DMS 273 (cell line): ENCODE measurements at regions not wholly inside any gene's neighbourhood (a gene's known extent, or its start where the extent isn't known, plus 50 kb on each side); places are given as distances from the start of the nearest gene placed in this dataset.
"Not testable (repeated sequence)": the region's sequence is repeated elsewhere in the genome, so short reads cannot be mapped to it uniquely, and the experiment has no call there.

ENCODE experiments used
- DNase-seq: peaks from one replicate; lab custom pipeline; 2025; ENCODE audit not compliant: unreplicated experiment; lab: John Stamatoyannopoulos, UW

DNA sequence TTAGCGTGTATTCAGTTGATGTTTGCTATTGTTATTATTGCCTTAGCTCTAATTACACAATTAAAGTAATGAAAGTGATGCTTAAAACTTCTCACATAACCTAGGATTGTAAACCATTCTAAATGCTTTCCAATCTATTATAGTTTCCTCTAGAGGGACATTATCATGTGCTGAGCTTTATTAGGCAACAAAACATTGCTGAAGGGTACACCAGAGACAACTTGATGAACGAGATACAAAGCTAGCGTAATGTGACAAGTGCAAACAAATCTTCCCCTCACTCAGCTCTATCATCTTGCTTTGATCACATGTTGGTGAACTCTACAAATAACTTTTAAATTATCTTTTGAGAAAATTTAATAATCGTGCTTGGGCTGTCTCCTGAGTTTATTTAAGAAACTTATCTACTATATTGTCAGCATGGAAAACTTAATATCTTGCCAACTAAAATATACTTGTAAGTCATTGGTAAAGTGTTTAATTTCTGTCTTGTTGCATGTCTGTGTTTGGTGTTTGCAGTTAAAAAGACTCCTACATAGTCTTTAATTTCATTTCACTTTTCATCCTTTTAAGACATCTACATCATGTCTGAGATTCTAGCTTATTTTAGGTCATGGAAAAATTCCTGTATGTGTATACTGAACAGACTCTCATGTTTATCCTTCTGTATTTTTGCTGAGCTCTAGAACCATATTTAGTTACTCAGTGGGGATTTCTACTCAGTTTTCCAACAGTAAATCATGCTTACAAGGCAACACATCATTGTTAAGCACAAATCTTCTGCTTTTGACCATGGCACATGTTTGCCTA lies 104.2 kb upstream of the ADAMTS5 start:
- DNase-seq: no peak

DNA sequence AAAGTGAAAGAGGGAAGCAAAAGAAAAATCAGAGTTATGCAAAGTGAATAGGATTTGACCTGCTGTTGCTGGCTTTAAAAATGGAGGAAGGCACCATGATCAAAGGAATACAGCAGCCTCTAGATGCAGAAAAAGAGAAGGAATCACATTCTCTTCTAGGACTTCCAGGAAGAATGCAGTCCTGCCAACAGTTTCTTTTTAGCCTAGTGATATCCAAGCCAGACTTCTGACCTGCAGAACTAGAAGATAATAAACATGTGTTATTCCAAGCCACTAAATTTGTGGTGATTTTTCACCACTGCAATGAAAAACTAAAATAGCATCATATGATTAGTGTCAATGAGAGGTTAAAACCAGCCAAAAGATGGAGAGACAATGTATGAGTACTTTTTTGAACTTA lies 101.9 kb upstream of the ADAMTS5 start:
- no peak for DNase-seq

DNA sequence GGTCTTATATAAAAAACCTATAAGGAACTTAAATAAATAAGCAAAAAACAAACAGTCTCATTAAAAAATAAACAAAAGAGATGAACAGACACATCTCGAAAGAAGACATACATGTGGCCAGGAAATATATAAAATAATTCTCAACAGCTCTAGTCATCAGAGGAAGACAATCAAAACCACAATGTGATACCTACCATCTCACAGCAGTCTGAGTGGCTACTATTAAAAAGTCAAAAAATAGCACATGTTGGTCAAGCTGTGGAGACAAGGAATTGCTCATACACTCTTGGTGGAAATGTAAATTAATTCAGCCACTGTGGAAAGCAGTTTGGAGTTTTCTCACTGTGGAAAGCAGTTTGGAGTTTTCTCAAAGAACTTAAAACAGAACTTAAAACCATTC lies 100.3 kb upstream of the ADAMTS5 start:
- DNase-seq: no peak

DNA sequence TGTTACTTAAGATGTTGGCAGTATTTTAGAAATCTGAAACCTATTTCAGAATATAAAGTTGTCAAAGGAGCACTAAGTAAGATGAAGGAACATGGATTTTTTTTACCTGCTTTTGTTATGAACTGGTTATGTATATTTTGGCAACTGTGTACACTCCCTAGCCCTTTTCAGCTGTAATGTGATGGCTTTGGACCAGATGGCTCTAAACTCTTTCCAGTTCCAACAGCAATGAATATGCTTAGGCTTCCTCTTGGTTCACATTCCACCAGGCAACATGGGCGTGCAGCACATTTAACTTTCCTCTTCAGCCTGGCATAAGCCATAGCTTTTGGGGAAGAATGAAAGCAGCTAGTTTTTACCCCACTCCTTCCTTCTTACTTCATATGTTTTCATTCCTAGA lies 95.6 kb upstream of the ADAMTS5 start:
- DNase-seq: no peak

DNA sequence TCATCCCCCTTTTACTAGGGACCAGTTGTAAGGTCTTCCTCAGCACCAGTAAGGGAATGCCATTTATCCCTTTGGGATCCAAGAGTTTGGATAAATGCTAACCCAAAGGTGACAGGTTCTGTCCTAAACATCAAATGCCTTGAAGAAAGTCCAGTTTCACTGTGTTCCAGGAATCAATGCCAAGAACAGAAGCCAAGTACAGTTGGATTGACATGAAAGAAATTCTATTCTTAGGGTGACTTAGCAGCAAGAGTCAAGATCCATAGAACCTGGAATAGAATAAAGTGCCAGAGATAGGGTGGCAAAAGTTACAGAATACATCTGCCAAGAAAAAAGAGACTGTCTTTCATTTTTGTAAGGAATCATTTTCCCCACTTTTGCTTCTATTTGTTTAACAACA lies 94.9 kb upstream of the ADAMTS5 start:
- no peak for DNase-seq

DNA sequence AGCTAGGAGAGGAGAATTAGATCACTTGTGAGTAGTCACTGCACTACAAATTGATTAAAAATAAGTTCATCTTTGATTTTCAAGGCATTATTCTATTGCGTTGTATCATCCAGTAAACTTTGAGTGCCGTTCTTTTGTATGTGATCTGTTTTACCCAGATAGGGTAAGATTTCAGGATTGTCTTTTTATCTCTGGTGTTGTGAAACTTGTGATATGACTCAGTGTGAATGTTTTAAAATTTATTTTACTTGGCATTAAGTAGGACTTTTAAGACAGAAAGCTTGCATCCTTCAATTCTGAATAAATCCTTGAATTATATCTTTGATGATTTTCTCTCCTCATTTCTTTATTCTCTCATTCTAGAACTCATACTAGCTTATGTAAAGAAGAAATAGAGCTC lies 93.3 kb upstream of the ADAMTS5 start:
- no peak for DNase-seq

DNA sequence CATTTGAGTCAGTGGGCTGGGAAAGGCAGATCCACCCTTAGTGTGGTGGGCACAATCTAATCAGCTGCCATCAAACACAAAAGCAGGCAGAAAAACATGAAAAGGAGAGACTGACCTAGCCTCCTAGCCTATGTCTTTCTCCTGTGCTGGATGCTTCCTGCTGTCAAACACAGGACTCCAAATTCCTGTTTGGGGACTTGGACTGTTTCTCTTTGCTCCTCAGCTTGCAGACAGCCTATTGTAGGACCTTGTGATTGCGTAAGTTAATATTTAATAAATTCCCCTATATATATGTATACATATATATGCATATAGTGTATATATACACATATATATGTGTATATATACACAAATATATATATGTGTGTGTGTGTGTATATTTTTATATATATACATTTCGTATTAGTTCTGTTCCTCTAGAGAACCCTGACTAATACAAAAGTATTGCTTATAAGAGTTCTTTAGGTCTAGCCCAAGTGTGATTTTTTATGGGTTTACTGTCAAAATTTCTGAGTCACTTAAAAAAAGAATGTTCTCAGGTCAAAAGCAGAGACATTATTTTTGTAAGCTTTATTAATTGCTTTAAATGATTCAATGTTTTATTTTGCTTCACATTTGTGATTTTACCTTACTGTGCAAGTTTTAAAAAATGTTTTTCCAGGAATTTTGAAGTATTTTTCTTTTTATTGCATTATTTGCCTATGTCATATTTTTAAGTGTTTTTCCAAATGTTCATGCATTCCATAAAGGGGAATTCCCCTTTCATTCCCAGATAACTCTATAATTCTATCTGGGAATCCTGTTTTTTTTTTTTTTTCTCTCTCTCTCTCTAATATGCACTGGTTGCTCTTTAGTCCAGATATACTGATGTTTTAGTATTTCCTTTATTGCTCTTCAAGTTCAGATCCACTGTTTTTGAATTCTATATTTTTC lies 92.1 kb upstream of the ADAMTS5 start:
- no peak for DNase-seq

DNA sequence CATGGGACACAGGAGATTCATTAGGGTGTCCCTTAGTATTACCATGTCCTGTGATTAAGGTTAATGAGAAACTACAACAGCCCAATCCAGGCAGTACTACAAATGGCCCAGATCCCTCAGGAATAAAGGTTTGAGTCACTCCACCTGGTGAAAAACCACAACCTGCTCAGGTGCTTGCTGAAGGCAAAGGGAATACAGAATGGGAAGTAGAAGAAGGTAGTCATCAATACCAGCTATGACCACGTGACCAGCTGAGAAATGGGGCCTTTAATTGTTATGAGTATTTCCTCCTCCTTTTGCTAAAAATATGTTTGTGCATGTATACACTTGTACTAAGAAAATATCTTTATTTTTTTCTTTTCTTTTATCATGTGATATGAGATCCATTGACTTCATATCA lies 91.1 kb upstream of the ADAMTS5 start:
- no peak for DNase-seq

DNA sequence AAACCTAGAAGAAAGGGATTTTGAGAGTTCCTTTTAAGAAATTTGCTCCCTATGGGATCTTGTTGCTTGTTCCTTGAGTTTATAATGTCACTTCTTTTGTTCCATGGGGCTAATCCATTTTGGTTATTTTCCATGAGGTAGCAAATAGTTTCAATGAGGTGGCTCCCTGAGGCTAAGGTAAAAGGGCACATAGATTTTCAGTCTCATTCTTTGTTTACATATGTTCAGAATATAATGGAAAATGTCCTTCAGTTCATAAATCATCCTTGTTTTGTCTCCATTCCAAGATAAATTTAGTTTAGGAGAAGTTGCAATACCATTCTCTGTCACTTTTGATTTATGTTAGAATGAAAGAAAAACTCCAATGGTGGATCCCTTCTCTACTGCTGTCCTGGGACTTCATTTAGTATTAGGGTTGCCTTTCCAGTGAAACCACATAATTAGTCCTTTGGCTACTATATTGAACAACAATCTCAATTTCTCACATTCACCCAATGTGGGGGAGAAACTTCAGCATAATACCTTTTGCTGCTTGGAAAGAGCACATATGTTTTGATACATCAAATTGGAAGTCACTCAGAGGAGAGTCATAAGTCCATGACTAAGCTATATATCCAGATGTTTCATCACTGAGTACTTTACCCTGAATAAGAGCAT lies 80.9 kb upstream of the ADAMTS5 start:
- DNase-seq: no peak

DNA sequence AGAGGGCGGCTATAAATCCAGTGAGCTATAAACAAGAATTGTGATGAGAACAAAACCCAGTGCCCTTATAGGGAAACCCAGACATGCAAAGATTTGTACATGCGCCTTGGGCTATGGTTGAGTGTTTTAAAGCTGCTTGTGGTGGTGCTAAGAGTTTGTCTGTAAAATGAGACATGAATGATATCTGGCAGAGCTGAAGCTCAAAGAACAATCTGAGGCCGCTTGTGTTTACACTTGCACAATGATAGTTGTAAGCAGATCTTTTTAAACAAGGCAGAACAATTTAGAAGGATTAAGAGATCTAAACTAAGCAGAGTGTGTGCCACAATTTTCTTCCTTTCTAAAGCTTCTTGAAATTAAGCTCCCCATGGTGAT lies 80.4 kb upstream of the ADAMTS5 start:
- DNase-seq: no peak

DNA sequence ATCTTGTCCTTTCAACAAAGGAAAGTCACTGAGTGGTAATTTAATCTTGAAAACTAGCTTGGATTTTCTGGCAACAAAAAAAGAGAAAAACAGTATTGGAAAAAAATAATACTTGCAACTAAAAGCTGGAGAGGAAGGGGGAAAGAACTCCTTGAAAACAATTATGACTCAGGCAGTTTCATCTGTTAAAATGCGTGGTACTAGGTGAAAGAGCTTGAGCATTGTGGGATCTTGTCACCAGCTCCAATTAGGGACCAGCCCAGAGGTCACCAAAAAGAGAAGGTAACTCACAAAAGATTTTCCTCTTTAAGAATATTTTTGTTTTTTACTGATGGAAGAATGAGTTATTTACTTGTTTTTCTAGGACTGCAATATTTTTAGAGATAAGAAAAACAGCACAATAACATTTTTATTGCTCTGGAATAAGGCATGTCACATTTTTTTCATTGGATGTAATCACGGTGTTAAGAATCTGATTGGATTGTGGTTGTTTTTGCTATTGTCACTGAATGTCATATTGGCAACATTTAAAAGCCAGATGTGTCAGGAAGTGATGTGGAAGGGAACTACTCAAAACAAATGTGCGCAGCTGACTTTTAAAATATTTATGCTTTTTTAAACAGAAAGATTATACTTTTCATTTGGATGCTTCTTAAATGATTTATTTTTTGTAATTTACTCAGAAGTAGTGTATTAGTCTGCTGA lies 78.5 kb upstream of the ADAMTS5 start:
- no peak for DNase-seq

DNA sequence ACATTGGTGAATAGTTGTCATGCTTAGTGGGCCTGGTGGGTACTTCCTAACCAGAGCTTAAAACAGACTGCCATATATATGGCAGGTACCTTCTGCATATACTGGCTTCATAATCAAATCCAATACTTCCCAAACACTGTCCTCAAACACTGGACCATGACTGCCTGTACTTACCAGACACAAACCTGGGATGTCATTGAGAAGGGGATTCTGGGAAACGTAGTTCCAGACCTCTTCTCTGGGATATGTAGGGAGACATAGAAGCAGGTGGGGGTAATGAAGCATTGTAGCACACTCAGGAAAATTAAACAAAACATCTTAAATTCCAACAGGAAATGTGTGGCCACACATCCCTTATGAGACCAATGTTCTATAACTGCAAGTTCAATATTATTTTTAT lies 76.5 kb upstream of the ADAMTS5 start:
- no peak for DNase-seq

DNA sequence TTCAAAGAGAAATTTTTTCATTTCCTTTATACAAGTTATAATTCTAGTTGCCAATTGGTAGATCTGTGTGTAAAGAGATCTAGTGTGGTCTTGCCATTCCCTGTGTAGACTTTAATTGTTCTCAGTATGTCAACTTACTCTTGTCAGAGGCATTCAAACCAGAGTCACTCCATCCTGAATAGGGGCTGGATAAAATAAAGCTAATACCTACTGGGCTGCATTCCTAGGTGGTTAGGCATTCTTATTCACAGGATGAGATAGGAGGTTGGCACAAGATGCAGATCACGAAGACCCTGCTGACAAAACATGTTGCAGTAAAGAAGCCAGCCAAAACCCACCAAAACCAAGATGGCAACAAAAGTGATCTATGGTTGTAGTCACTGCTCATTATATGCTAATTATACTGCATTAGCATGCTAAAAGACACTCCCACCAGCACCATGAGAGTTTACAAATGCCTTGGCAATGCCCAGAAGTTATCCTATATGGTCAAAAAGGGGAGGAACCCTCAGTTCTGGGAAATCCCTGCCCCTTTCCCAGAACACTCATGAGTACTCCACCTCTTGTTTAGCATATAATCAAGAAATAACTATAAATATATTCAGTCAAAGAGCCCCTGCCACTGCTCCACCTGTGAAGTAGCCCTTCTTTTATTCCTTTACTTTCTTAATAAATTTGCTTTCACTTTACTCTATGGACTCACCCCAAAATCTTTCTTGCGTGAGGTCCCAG lies 74.0 kb upstream of the ADAMTS5 start:
- DNase-seq: no peak

DNA sequence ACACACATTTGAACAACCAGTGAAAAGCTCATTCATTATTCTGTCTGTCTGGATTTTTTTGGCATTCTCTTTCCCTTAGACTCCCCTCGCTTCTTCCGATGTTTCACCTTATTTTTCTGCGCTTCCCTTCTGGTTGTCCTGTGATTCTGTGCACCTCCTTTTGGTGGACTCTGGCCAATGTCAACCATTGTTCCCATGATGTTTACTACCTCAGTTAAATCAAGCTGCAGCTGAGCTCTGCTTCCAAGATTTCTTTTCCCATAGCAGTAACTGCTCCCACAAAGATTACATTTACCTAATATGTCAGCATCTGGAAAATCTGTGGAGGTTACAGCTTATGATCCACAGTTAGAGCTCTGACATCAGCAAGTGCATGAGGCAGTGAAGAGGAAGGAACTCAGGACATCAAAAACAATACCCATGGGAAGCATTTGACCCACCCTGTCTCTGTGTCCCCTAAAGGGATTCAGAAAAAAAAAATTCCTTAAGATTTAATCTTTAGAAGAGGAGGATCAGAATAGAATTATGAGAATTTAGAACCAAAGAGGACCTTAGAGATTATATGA lies 69.9 kb upstream of the ADAMTS5 start:
- DNase-seq: no peak

DNA sequence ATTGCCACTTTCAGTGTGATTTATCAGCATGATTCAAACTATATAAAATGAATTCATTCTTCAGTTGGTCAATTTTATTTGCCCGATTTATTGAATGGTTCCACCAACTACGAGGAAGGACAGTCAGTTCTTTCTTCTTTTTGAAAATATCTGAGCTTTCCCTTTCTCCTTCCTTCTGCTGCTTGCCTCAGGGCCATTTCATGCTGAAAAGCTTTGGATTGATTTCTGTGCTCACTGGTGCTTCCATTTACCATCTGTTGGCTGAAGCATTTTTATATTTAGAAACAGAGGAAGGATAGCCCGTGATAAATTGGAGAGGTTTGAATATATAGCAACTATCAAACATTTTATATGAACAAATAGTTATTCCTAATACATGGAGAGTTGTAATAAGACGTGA lies 68.9 kb upstream of the ADAMTS5 start:
- no peak for DNase-seq

DNA sequence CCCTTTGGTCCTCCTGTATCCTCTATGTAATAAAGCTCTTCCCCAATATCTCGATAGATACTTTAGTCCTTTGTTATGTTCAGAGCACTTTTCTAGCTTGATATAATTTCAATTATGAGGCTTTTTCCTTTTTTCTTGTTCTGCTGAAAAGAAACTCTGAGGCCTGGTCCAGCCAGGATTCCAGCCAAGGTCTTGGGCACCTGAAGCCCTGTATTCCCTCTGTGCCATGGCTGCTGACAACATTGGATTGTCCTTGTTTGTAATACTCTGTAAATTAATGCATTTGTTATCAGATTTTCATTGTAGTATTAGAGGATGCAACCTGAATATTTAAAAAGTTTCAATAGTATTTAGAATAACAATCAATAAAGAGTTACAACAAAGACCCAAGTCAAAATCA lies 67.9 kb upstream of the ADAMTS5 start:
- DNase-seq: no peak

DNA sequence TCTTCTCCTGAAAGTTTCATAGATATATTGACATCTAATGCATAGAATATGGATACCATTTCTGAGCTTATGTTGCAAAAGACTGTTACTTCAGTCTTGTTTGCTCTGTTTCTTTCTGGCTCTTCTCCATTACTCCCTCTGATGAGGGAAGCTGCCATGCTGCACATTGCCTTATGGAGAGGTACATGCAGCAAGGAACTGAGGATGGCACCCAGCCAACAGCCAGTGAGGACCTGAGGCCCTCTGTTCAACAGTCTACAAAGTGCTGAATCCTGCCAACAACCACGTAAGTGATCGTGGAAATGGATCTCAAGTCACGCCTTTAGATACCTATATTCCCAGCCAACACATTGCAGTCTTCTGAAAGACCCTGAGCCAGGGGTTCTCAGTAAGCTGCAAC lies 66.6 kb upstream of the ADAMTS5 start:
- DNase-seq: peak; percentile 1

DNA sequence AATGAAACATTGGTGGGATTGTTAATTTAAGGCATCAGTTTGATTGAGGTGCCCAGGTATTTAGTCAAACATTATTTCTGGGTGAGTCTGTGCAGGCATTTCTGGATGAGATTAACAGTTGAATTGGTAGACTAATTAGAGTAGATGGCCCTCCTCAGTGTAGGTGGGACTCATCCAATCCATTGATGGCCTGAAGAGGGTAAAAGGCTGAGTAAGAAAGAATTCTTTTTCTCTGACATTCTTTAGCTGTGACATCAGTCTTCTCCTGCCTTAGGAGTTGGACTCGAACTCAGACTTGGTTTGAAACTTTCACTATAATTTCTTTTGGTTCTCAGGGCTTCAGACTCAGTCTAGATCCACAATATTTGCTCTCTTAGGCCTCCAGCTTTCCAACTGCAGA lies 59.6 kb upstream of the ADAMTS5 start:
- no peak for DNase-seq

DNA sequence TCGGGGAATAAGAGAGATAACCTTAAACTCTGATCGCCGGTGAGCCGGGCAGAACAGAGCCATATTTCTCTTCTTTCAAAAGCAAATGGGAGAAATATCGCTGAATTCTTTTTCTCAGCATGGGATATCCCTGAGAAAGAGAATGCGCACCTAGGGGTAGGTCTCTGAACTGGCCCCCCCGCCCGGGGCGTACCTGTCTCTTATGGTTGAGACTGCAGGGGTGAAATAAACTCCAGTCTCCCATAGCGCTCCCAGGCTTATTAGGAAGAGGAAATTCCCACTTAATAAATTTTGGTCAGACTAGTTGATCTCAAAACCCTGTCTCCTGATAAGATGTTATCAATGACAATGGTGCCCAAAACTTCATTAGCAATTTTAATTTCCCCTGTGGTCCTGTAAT lies 58.8 kb upstream of the ADAMTS5 start:
- not testable (repeated sequence) for DNase-seq

DNA sequence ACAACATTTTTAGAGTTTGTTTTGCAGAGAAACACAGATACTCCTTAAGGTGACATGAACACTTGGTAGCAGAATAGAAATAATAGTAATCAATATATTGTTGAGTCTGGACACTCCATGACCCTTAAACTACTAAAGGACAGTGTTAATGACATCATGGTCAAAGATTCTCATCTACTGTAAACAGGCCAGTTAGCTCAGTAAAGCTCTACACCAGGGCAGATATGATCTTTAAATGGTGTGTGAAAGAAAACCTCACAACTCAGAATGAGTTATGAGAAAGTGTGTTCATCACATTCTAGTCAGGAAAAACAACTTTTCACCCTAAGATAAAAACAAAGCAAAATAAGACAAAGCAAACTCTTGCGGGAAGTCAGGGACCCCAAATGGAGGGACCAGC lies 58.1 kb upstream of the ADAMTS5 start:
- DNase-seq: no peak
